Ovary (tissue), 7 donors: ENCODE measurements at regions not wholly inside any gene's neighbourhood (a gene's known extent, or its start where the extent isn't known, plus 50 kb on each side); places are given as distances from the start of the nearest gene placed in this dataset.

Experiments used
- DNase-seq, 5 donors: peaks; one replicate each; pipeline ENCODE4 v3.0.0-alpha.2; 2019 to 2020
- H3K27ac ChIP-seq, 2 donors: fragments of 200-600 bp; one replicate each; pipeline versions ENCODE4 v1.5.1 to v1.8.0; 2019 to 2022
- H3K27me3 ChIP-seq: fragments of 200-600 bp; one replicate; pipeline ENCODE4 v1.8.0; 2022
- H3K36me3 ChIP-seq: fragments of 200-600 bp; sonication (generic); one replicate; pipeline ENCODE4 v1.5.1; 2019
- H3K4me1 ChIP-seq: one replicate; pipeline ENCODE4 v1.8.1; 2013; ENCODE audit warnings: mild to moderate bottlenecking, moderate library complexity; ENCODE audit not compliant: insufficient read depth
- H3K4me3 ChIP-seq: fragments of 200-600 bp; sonication (generic); one replicate; pipeline ENCODE4 v1.5.1; 2017
- H3K9me3 ChIP-seq, 2 donors: fragments of 200-600 bp in 1 of 2; sonication (generic) in 1 of 2; one replicate each; pipeline versions ENCODE4 v1.5.1 to v1.8.1; 2013 to 2019; ENCODE audit warnings: mild to moderate bottlenecking in 1 of 2, moderate library complexity in 1 of 2
- EP300 ChIP-seq: sonication (generic); formaldehyde crosslinking; IDR thresholded peaks from one replicate; pipeline ENCODE4 v1.6.1; 2017; ENCODE audit warnings: antibody characterized with exemption
- POLR2A ChIP-seq: fragments of 450-650 bp; IDR thresholded peaks from one replicate; pipeline ENCODE4 v1.6.1; 2017; ENCODE audit warnings: antibody characterized with exemption, mild to moderate bottlenecking, moderate library complexity
- WGBS, 3 donors: extraction: QIAGEN DNeasy Blood & Tissue Kit in 1 of 3; methylation state at CpG; one replicate each; pipeline versions ENCODE4 v1.1.5 to v1.1.7; 2013 to 2017; 5-methylcytosine and 5-hydroxymethylcytosine counted together
- intact Hi-C, 4 donors: fragments of 100-400 bp; cut with DNase I; formaldehyde crosslinking; loops; one replicate each; pipeline versions ENCODE4 v1.11.0 to v1.15.1; 2022 to 2023
- TF ChIP-seq, protein P1 (sequence below), 3 donors: fragments of 450-650 bp in 2 of 3; fragments of 200-600 bp in 1 of 3; IDR thresholded peaks; one replicate each; pipeline versions ENCODE4 v1.5.1 to v1.8.0; 2016 to 2022; ENCODE audit warnings: antibody characterized with exemption in 3 of 3, mild to moderate bottlenecking in 1 of 3
- donor health status: DM: no; HTN: no; CAD: no; lungs with moderate emphysema.
- donor health status: DM: no; HTN: no; CAD: no.
- donor health status: Bipolar disorder and iron deficiency.
- donor health status: DM: no; HTN: no; CAD: no.
- donor health status: DM: yes; HTN: yes; CAD: no.

DNA sequence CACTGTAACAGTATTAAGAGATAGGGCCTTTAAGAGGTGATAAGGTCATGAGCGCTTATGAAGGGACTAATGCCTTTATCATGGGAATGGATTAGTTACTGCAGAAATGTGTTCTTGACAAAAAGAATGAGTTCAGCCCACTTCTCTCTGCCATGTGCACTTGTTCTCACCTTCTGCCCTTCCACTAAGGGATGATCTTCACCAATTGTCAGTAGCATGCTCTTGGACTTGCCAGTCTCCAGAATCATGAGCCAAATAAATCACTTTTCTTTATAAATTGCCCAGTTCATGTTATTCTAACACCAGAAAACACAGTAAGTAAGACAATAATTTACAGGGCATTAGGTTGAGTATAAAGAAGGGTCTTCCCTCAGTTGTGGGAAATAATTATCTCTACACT lies 189.1 kb downstream of the CRPPA start:
- Histone ChIP-seq H3K27me3 (no peaks in the 10 kb centered on the region), H3K27ac (no peak overlapping the region), H3K4me3 (no peak overlapping the region), H3K9me3 (peaks cover 0 to 7% of the 10 kb centered on the region in 2 donors), H3K36me3 (no peaks in the 10 kb centered on the region), H3K4me1 (no peaks in the 10 kb centered on the region)
- intact Hi-C loops: no loop called here
- 94 to 98% (median 97%) methylated on average over 1 of the region's 1 CpG for whole genome bisulfite sequencing, 3 donors
- TF ChIP-seq EP300 (no peak), POLR2A (no peak)
- TF ChIP-seq, protein P1, sequence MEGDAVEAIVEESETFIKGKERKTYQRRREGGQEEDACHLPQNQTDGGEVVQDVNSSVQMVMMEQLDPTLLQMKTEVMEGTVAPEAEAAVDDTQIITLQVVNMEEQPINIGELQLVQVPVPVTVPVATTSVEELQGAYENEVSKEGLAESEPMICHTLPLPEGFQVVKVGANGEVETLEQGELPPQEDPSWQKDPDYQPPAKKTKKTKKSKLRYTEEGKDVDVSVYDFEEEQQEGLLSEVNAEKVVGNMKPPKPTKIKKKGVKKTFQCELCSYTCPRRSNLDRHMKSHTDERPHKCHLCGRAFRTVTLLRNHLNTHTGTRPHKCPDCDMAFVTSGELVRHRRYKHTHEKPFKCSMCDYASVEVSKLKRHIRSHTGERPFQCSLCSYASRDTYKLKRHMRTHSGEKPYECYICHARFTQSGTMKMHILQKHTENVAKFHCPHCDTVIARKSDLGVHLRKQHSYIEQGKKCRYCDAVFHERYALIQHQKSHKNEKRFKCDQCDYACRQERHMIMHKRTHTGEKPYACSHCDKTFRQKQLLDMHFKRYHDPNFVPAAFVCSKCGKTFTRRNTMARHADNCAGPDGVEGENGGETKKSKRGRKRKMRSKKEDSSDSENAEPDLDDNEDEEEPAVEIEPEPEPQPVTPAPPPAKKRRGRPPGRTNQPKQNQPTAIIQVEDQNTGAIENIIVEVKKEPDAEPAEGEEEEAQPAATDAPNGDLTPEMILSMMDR (IDR thresholded peaks at IDR 0.05): no peak
- DNase-seq: no peak

DNA sequence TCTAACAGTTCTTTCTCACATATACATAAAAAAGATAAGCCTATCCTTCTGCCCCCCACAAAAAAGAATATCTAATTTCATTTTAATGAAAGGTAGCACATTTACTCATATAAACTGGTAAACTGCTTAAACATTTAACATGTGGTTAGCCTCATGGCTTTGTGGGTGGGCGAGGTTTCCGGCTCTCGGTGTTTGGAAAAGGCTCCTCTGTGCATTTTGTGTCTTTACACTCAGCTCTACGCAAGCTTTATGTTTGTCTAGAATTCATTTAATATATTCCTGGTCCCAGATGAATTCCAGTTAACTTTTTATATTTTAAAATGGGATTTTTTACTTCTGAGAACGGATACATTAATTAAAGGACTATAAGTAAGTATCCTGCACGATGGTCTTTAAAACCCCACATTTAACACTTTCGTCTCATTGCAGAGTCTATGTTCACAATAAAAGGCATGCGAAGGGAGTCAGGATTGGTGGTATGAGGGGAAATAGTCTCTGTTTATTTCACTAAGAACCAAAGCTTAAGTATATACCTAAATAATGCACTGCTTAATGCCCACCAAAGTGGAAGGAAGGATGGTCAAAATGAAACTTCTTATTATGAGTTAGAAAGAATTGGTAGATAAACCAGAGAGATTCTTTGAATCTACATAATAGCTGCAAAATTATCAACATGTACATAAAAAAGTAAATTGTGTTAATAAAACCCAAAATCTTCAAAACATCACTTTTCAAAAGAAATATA lies 197.2 kb downstream of the CRPPA start:
- intact Hi-C loops: no loop called here
- Histone ChIP-seq H3K27ac (no peak overlapping the region), H3K4me1 (no peaks in the 10 kb centered on the region), H3K27me3 (no peaks in the 10 kb centered on the region), H3K36me3 (no peaks in the 10 kb centered on the region), H3K9me3 (no peaks in the 10 kb centered on the region), H3K4me3 (no peak overlapping the region)
- TF ChIP-seq POLR2A: no peak
- TF ChIP-seq, protein P1 (IDR thresholded peaks at IDR 0.05): no peak
- TF ChIP-seq EP300: no peak
- 89 to 92% (median 91%) methylated on average over 8 of the region's 8 CpGs for WGBS, 3 donors
- DNase-seq: no peak

DNA sequence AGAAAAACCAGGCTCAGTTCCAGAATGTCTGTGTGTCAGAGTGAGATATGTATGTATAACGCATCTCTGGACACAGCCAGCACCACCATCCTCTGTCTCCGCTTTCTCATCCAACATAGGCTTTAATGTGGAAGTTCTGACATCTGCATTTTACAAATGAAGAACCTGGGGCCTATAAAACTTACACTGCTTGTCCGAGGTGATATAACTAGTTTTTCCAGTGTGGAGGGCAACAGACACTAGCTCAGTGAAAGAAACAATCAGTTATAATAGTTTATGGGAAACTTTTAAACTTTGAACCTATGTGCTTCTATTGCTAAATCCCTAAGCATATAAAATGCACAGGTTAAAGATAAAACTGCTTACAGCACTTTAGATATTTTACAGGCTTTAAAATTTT lies 208.7 kb downstream of the CRPPA start:
- no peaks in the 10 kb centered on the region for H3K27me3 ChIP-seq
- H3K4me3 ChIP-seq: no peak overlapping the region
- TF ChIP-seq POLR2A (no peak), EP300 (no peak)
- TF ChIP-seq, protein P1 (IDR thresholded peaks at IDR 0.05): no peak
- DNase-seq: no peak
- H3K9me3 ChIP-seq: no peaks in the 10 kb centered on the region
- WGBS, 3 donors: 79 to 89% (median 86%) methylated on average over 3 of the region's 3 CpGs
- H3K27ac ChIP-seq: no peak overlapping the region
- no peaks in the 10 kb centered on the region for H3K4me1 ChIP-seq
- H3K36me3 ChIP-seq: no peaks in the 10 kb centered on the region
- intact Hi-C loops: no loop called here

DNA sequence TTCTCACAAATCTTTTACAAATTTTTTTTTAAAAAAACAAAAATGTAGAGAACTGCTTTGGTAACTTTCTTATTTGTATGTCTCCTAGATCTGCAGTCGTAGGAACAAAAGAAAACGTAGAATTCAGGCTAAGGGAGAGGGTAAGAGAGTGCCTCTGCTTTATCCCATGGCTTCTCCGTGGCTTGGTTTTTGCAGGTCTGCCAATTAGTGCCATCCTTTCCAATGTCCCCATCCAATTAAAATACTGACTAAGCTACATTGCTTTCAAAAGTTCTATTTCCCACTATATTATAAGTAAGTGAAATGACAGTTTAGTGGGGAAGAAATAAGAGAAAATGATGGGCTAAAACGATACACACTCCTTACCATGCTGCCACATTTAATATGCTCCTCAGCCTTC lies 209.3 kb downstream of the CRPPA start:
- WGBS, 3 donors: 86 to 90% (median 88%) methylated on average over 4 of the region's 4 CpGs
- no peaks in the 10 kb centered on the region for H3K27me3 ChIP-seq
- no peaks in the 10 kb centered on the region for H3K36me3 ChIP-seq
- H3K9me3 ChIP-seq: no peaks in the 10 kb centered on the region
- no peak overlapping the region for H3K27ac ChIP-seq
- no peak overlapping the region for H3K4me3 ChIP-seq
- intact Hi-C loops: no loop called here
- no peak for TF ChIP-seq EP300
- TF ChIP-seq, protein P1 (IDR thresholded peaks at IDR 0.05): no peak
- no peak for TF ChIP-seq POLR2A
- no peaks in the 10 kb centered on the region for H3K4me1 ChIP-seq
- DNase-seq: no peak
